SK-N-SH (cell line): ENCODE measurements at regions not wholly inside any gene's neighbourhood (a gene's known extent, or its start where the extent isn't known, plus 50 kb on each side); places are given as distances from the start of the nearest gene placed in this dataset.
A peak's percentile ranks its signal among the peaks of the same experiment; 100 is the strongest.

Experiments
- CTCF ChIA-PET: fragments of 300-600, 350-600 bp; formaldehyde crosslinking; extraction: SDS; loops from one replicate; lab custom pipeline; 2021; lab: Yijun Ruan, JAX
- POLR2A ChIA-PET: fragments of 350-600 bp; sonication (Branson Sonifier 250); formaldehyde crosslinking; extraction: SDS; loops from one replicate; lab custom pipeline; 2020; ENCODE audit warnings: antibody characterized with exemption, inconsistent platforms; lab: Yijun Ruan, JAX
- DNase-seq: peaks from one replicate; pipeline ENCODE4 v3.0.0; 2012
- H2AFZ ChIP-seq: fragments of 200-600 bp; sonication (generic); 2 replicates; pipeline ENCODE4 v1.8.1; 2016; ENCODE audit warnings: antibody characterized with exemption, mild to moderate bottlenecking, low read depth
- H3F3A ChIP-seq: fragments of 200-600 bp; sonication (generic); replicated peaks from 2 replicates; pipeline ENCODE3; 2016; ENCODE audit warnings: antibody characterized with exemption, mild to moderate bottlenecking; ENCODE audit not compliant: insufficient read depth
- H3K27ac ChIP-seq, 2 experiments: fragments of 200-500 bp in 1 of 2; fragments of 200-600 bp in 1 of 2; sonication (Bioruptor generic) in 1 of 2; sonication (generic), shearing (Covaris generic) in 1 of 2; 2 replicates each; pipeline versions ENCODE4 v1.5.1 to v1.6.1; 2014 to 2016; ENCODE audit warnings: low read depth in 2 of 2, inconsistent platforms in 1 of 2, low read length in 1 of 2, mild to moderate bottlenecking in 1 of 2, mixed read lengths in 1 of 2
- H3K27me3 ChIP-seq: fragments of 200-600 bp; sonication (generic), shearing (Covaris generic); 2 replicates; pipeline ENCODE4 v1.6.1; 2016; ENCODE audit warnings: mixed run types; ENCODE audit not compliant: insufficient read depth
- H3K36me3 ChIP-seq, 2 experiments: fragments of 200-500 bp in 1 of 2; fragments of 200-600 bp in 1 of 2; sonication (Bioruptor generic) in 1 of 2; sonication (generic) in 1 of 2; replicated peaks in 1 of 2; 2 replicates each; pipeline versions ENCODE3 to v1.5.1; 2014 to 2016; ENCODE audit warnings: low read length in 1 of 2, mild to moderate bottlenecking in 1 of 2; ENCODE audit not compliant: insufficient read depth in 2 of 2, control insufficient read depth in 1 of 2
- H3K4me1 ChIP-seq, 2 experiments: fragments of 200-500 bp in 1 of 2; fragments of 200-600 bp in 1 of 2; sonication (Bioruptor generic) in 1 of 2; sonication (generic), shearing (Covaris generic) in 1 of 2; 2 replicates each; pipeline versions ENCODE4 v1.5.1 to v1.6.1; 2014 to 2016; ENCODE audit warnings: low read depth in 1 of 2, low read length in 1 of 2, mixed run types in 1 of 2; ENCODE audit not compliant: insufficient read depth in 2 of 2, control insufficient read depth in 1 of 2
- H3K4me2 ChIP-seq: fragments of 200-600 bp; sonication (generic), shearing (Covaris generic); 2 replicates; pipeline ENCODE4 v1.6.1; 2017; ENCODE audit warnings: mixed run types
- H3K4me3 ChIP-seq, 2 experiments: fragments of 200-500 bp in 1 of 2; fragments of 200-600 bp in 1 of 2; sonication (Bioruptor generic) in 1 of 2; sonication (generic), shearing (Covaris generic) in 1 of 2; 2 replicates each; pipeline versions ENCODE4 v1.5.1 to v1.8.1; 2014 to 2016; ENCODE audit warnings: low read depth in 2 of 2, inconsistent platforms in 1 of 2, low read length in 1 of 2, mild to moderate bottlenecking in 1 of 2, mixed read lengths in 1 of 2, moderate library complexity in 1 of 2
- H3K79me2 ChIP-seq: fragments of 200-600 bp; sonication (generic); 2 replicates; pipeline ENCODE4 v1.8.1; 2017; ENCODE audit warnings: mild to moderate bottlenecking; ENCODE audit not compliant: insufficient read depth
- H3K9ac ChIP-seq: fragments of 200-600 bp; sonication (generic); 2 replicates; pipeline ENCODE4 v1.6.1; 2017; ENCODE audit warnings: mixed run types
- H3K9me2 ChIP-seq: fragments of 200-600 bp; sonication (generic); 2 replicates; pipeline ENCODE4 v1.6.1; 2017; ENCODE audit warnings: mixed run types
- H3K9me3 ChIP-seq: fragments of 200-600 bp; sonication (generic); 2 replicates; pipeline ENCODE4 v1.6.1; 2017; ENCODE audit warnings: mixed run types, mild to moderate bottlenecking, moderate library complexity
- H4K20me1 ChIP-seq: fragments of 200-600 bp; sonication (generic); 2 replicates; pipeline ENCODE4 v1.6.1; 2017; ENCODE audit warnings: mild to moderate bottlenecking, mixed run types; ENCODE audit not compliant: insufficient read depth
- CHD2 ChIP-seq: fragments of 150-350 bp; IDR thresholded peaks from 2 replicates; pipeline ENCODE4 v1.6.1; 2018; ENCODE audit warnings: low read length; ENCODE audit not compliant: partially characterized antibody
- EP300 ChIP-seq, 2 experiments: IDR thresholded peaks; 2 replicates each; pipeline versions ENCODE4 v1.4.0 to v1.6.1; 2012; ENCODE audit warnings: borderline replicate concordance in 1 of 2, low read depth in 1 of 2, low read length in 1 of 2
- FOXJ3 ChIP-seq: sonication (generic); formaldehyde crosslinking; IDR thresholded peaks from 2 replicates; pipeline ENCODE4 v1.5.1; 2020; ENCODE audit warnings: mild to moderate bottlenecking, missing genetic modification reagents
- FOXM1 ChIP-seq: IDR thresholded peaks from 2 replicates; pipeline ENCODE4 v1.4.0; 2012; ENCODE audit warnings: low read depth, mild to moderate bottlenecking
- GABPA ChIP-seq: IDR thresholded peaks from 2 replicates; pipeline ENCODE4 v1.4.0; 2012; ENCODE audit warnings: low read depth, mild to moderate bottlenecking
- NRF1 ChIP-seq: IDR thresholded peaks from 2 replicates; pipeline ENCODE4 v1.6.1; 2012; ENCODE audit warnings: low read depth, mild to moderate bottlenecking, low read length
- RAD21 ChIP-seq: IDR thresholded peaks from 2 replicates; pipeline ENCODE4 v1.6.1; 2012; ENCODE audit warnings: mild to moderate bottlenecking, low read length
- RCOR1 ChIP-seq: fragments of 150-350 bp; IDR thresholded peaks from 2 replicates; pipeline ENCODE4 v1.6.1; 2017; ENCODE audit warnings: antibody characterized with exemption, low read length
- RFX5 ChIP-seq: IDR thresholded peaks from 2 replicates; pipeline ENCODE4 v1.6.1; 2012; ENCODE audit warnings: mild to moderate bottlenecking, improper control_type of control experiment, low read length
- TEAD4 ChIP-seq: IDR thresholded peaks from 2 replicates; pipeline ENCODE4 v1.4.0; 2012; ENCODE audit warnings: mild to moderate bottlenecking, borderline replicate concordance; ENCODE audit not compliant: insufficient read depth
- YY1 ChIP-seq: IDR thresholded peaks from 2 replicates; pipeline ENCODE4 v1.4.0; 2012; ENCODE audit warnings: low read depth, mild to moderate bottlenecking
- WGBS: methylation state at CpG from one replicate; pipeline ENCODE4 v1.1.6; 2017; ENCODE audit warnings: low lambda C conversion rate; 5-methylcytosine and 5-hydroxymethylcytosine counted together
- TF ChIP-seq, protein P1 (sequence below): IDR thresholded peaks from 2 replicates; pipeline ENCODE4 v1.4.0; 2012; ENCODE audit warnings: low read depth, borderline replicate concordance
- TF ChIP-seq, protein P2 (sequence below): fragments of 200-600 bp; sonication (generic); IDR thresholded peaks from 2 replicates; pipeline ENCODE4 v1.6.1; 2017; ENCODE audit warnings: antibody characterized with exemption, mild to moderate bottlenecking, moderate library complexity

GRCh38 chr14:24706351-24706750 is 72.4 kb upstream of the GZMB start (continued):
- TF ChIP-seq EP300 (IDR thresholded peaks at IDR 0.05; ENCODE audit: borderline replicate concordance in 1 of 2, low read depth in 1 of 2, low read length in 1 of 2) (no peak), RFX5 (no peak)

DNA sequence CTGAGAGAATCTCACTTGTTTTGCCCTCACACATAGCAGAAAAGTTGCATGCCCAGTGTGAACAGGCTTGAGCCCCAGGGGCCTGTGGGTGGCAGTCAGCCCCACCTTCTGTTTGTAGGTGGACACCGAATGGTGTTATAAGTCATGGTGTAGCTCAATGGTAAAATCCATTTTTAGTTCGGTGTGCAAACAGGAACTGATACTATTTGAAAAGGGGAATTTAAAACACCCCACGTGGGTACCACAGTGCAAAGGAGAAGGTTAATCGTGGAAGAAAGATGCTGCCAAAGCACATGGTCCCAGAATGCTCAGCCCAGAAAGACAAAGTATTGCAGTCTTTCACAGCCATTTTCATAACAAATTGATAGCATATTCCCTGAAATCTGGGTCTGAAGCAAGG is 71.8 kb upstream of the GZMB start:
- no peaks in the 10 kb centered on the region for H4K20me1 ChIP-seq
- H3K36me3 ChIP-seq, result no peaks in the 10 kb centered on the region
- no peaks in the 10 kb centered on the region for H3K79me2 ChIP-seq
- CTCF ChIA-PET, result no interaction called here
- H3K4me1 ChIP-seq, result peaks cover 0 to 3% of the 10 kb centered on the region in 2 experiments; a peak in 1 of 4 replicates
- no peak overlapping the region for H3K9ac ChIP-seq
- H2AFZ ChIP-seq, result no peak overlapping the region
- no peaks in the 10 kb centered on the region for H3K9me3 ChIP-seq
- POLR2A ChIA-PET, result no interaction called here
- no peak overlapping the region for H3K27ac ChIP-seq
- no peaks in the 10 kb centered on the region for H3F3A ChIP-seq
- H3K4me2 ChIP-seq, result no peak overlapping the region
- TF ChIP-seq GABPA, result no peak
- TF ChIP-seq RCOR1, result no peak
- no peak for TF ChIP-seq TEAD4
- no peak for TF ChIP-seq NRF1
- no peak for TF ChIP-seq CHD2
- H3K27me3 ChIP-seq, result peaks cover 28% of the 10 kb centered on the region; the same call in 1 of the 2 replicates
- no peak for DNase-seq
- WGBS, result 1% methylated on average over 4 of the region's 4 CpGs
- no peak overlapping the region for H3K4me3 ChIP-seq
- no peaks in the 10 kb centered on the region for H3K9me2 ChIP-seq

DNA sequence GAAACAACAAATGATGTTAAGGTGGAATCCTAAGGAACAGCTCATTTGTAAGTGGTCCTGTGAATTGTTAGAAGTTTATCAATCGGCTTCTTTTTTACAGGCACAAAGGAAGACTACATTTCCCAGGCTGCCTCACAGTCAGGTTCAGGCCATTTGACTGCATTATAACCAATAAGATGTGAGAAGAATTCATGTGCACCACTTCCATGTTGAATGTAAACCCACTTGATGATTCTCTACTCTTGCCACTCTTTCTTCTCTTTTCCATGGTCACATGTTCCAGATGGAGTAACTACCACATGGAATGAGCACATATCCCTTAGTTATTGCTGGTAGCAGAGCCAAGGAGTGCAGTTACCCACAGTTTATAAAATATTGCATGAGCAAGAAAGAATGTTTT is 67.1 kb upstream of the GZMB start:
- H2AFZ ChIP-seq, result no peak overlapping the region
- POLR2A ChIA-PET, result no interaction called here

More for the DNA sequence above, 67.1 kb upstream of the GZMB start:
- H3K4me1 ChIP-seq, result no peaks in the 10 kb centered on the region
- no peak overlapping the region for H3K4me3 ChIP-seq
- H4K20me1 ChIP-seq, result no peaks in the 10 kb centered on the region
- no peak overlapping the region for H3K27ac ChIP-seq
- H3F3A ChIP-seq, result no peaks in the 10 kb centered on the region
- no peaks in the 10 kb centered on the region for H3K9me2 ChIP-seq
- CTCF ChIA-PET, result interaction anchor here (3.0 kb wide), 1 partner anchor 10 kb away, joined by 19 read pairs; no protein-coding TSS in a partner anchor
- WGBS, result 0% methylated on average over 1 of the region's 1 CpG
- H3K27me3 ChIP-seq, result no peaks in the 10 kb centered on the region; the same call in 1 of the 2 replicates
- no peak for DNase-seq
- no peaks in the 10 kb centered on the region for H3K79me2 ChIP-seq
- H3K4me2 ChIP-seq, result no peak overlapping the region
- H3K9ac ChIP-seq, result no peak overlapping the region
- TF ChIP-seq, protein P1, sequence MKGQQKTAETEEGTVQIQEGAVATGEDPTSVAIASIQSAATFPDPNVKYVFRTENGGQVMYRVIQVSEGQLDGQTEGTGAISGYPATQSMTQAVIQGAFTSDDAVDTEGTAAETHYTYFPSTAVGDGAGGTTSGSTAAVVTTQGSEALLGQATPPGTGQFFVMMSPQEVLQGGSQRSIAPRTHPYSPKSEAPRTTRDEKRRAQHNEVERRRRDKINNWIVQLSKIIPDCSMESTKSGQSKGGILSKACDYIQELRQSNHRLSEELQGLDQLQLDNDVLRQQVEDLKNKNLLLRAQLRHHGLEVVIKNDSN, result peak; percentile 25; the same call in 1 of the 2 replicates
- TF ChIP-seq YY1 (no peak), FOXJ3 (CRISPR knock-in tag) (no peak), FOXM1 (no peak), RAD21 (no peak)
- TF ChIP-seq, protein P2, sequence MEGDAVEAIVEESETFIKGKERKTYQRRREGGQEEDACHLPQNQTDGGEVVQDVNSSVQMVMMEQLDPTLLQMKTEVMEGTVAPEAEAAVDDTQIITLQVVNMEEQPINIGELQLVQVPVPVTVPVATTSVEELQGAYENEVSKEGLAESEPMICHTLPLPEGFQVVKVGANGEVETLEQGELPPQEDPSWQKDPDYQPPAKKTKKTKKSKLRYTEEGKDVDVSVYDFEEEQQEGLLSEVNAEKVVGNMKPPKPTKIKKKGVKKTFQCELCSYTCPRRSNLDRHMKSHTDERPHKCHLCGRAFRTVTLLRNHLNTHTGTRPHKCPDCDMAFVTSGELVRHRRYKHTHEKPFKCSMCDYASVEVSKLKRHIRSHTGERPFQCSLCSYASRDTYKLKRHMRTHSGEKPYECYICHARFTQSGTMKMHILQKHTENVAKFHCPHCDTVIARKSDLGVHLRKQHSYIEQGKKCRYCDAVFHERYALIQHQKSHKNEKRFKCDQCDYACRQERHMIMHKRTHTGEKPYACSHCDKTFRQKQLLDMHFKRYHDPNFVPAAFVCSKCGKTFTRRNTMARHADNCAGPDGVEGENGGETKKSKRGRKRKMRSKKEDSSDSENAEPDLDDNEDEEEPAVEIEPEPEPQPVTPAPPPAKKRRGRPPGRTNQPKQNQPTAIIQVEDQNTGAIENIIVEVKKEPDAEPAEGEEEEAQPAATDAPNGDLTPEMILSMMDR, result no peak
- H3K9me3 ChIP-seq, result no peaks in the 10 kb centered on the region
- H3K36me3 ChIP-seq, result no peaks in the 10 kb centered on the region
